ENCODE measurements at regions not wholly inside any gene's neighbourhood (a gene's known extent, or its start where the extent isn't known, plus 50 kb on each side); places are given as distances from the start of the nearest gene placed in this dataset.

GRCh38 chr5:133819977-133820471 lies 148.4 kb downstream of the C5orf15 start:
- H3K9me3 ChIP-seq = no peaks in the 10 kb centered on the region
- peak overlapping the region; percentile 16 to 41 for H3K27ac ChIP-seq
- intact Hi-C loops (cut with DNase I; ENCODE audit: low total_unique reads) = no loop called here
- DNase-seq = no peak
- H3K4me1 ChIP-seq = peaks cover 24% of the 10 kb centered on the region
- TF ChIP-seq CTCF (IDR thresholded peaks at IDR 0.05) = no peak
- no peak for TF ChIP-seq POLR2A (IDR thresholded peaks at IDR 0.05)
- H3K36me3 ChIP-seq (ENCODE audit: low read depth, missing control alignments) = no peaks in the 10 kb centered on the region
- 36 to 59% methylated on average over 5 to 11 of the region's 11 CpGs for WGBS, 2 donors
- H3K4me3 ChIP-seq = no peak overlapping the region
- no peaks in the 10 kb centered on the region for H3K27me3 ChIP-seq

- peaks cover 27% of the 10 kb centered on the region for H3K4me1 ChIP-seq
- no peaks in the 10 kb centered on the region for H3K27me3 ChIP-seq
- no peak for DNase-seq
- H3K27ac ChIP-seq = no peak overlapping the region
- H3K9me3 ChIP-seq = no peaks in the 10 kb centered on the region
- TF ChIP-seq POLR2A (IDR thresholded peaks at IDR 0.05) (no peak), CTCF (IDR thresholded peaks at IDR 0.05) (no peak)
- 65 to 69% methylated on average over 12 of the region's 12 CpGs for WGBS, 2 donors
- no peaks in the 10 kb centered on the region for H3K36me3 ChIP-seq (ENCODE audit: low read depth, missing control alignments)
- H3K4me3 ChIP-seq = no peak overlapping the region
- intact Hi-C loops (cut with DNase I; ENCODE audit: low total_unique reads) = no loop called here
Observed at GRCh38 chr5:133818869-133819600, 149.4 kb downstream of the C5orf15 start.

GRCh38 chr5:133818031-133818431 lies 150.4 kb downstream of the C5orf15 start:
- intact Hi-C loops (cut with DNase I; ENCODE audit: low total_unique reads) = no loop called here
- H3K27ac ChIP-seq = no peak overlapping the region
- peaks cover 27% of the 10 kb centered on the region for H3K4me1 ChIP-seq
- peak; percentile 59 for DNase-seq
- H3K9me3 ChIP-seq = no peaks in the 10 kb centered on the region
- no peak overlapping the region for H3K4me3 ChIP-seq
- no peaks in the 10 kb centered on the region for H3K27me3 ChIP-seq
- H3K36me3 ChIP-seq (ENCODE audit: low read depth, missing control alignments) = no peaks in the 10 kb centered on the region
- 36 to 60% methylated on average over 1 to 5 of the region's 5 CpGs for WGBS, 2 donors
- no peak for TF ChIP-seq POLR2A (IDR thresholded peaks at IDR 0.05)
- TF ChIP-seq CTCF (IDR thresholded peaks at IDR 0.05) = no peak

- H3K9me3 ChIP-seq = no peaks in the 10 kb centered on the region
- WGBS, 2 donors = 55 to 79% methylated on average over 2 of the region's 2 CpGs
- intact Hi-C loops (cut with DNase I; ENCODE audit: low total_unique reads) = no loop called here
- no peaks in the 10 kb centered on the region for H3K27me3 ChIP-seq
- DNase-seq = no peak
- peaks cover 27% of the 10 kb centered on the region for H3K4me1 ChIP-seq
- no peaks in the 10 kb centered on the region for H3K36me3 ChIP-seq (ENCODE audit: low read depth, missing control alignments)
- H3K4me3 ChIP-seq = no peak overlapping the region
- no peak overlapping the region for H3K27ac ChIP-seq
- TF ChIP-seq CTCF (IDR thresholded peaks at IDR 0.05) = no peak
- no peak for TF ChIP-seq POLR2A (IDR thresholded peaks at IDR 0.05)
Observed at GRCh38 chr5:133817456-133817855, 151.0 kb downstream of the C5orf15 start.

- Histone ChIP-seq H3K9me3 (no peaks in the 10 kb centered on the region), H3K27ac (no peak overlapping the region), H3K4me1 (peaks cover 27% of the 10 kb centered on the region), H3K27me3 (no peaks in the 10 kb centered on the region), H3K4me3 (no peak overlapping the region), H3K36me3 (ENCODE audit: low read depth, missing control alignments) (no peaks in the 10 kb centered on the region)
- DNase-seq = no peak
- intact Hi-C loops (cut with DNase I; ENCODE audit: low total_unique reads) = no loop called here
- 90 to 91% methylated on average over 5 of the region's 5 CpGs for WGBS, 2 donors
- TF ChIP-seq POLR2A (IDR thresholded peaks at IDR 0.05) (no peak), CTCF (IDR thresholded peaks at IDR 0.05) (no peak)
Observed at GRCh38 chr5:133816791-133817190, 151.6 kb downstream of the C5orf15 start.

All from testis (tissue), 2 donors.